ENCODE measurements at regions not wholly inside any gene's neighbourhood (a gene's known extent, or its start where the extent isn't known, plus 50 kb on each side); places are given as distances from the start of the nearest gene placed in this dataset.
"Not testable (repeated sequence)": the region's sequence is repeated elsewhere in the genome, so short reads cannot be mapped to it uniquely, and the experiment has no call there.

DNA sequence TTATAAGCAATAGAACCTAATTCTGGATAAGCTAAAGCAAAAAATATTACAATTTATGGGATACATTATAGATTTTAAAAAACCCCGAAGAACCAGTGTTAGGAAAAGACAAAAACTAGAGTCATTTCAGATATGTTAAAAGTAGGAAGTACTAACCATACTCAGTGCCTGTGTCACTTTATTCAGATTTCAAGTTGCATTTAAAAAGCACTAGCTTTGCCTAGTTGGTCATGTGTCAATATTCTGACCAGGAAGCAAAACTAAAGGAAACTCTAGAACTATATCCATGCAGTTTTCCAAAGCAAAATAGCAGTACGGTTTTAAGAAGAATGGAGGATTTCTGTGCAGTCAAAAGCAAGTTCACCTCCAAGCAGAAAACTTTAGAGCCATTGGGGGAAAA, 88.4 kb downstream of the RAP2B start:
- TF ChIP-seq GATA1 (IDR thresholded peaks at IDR 0.05; ENCODE audit: low read depth, low read length): no peak
- TF ChIP-seq POLR2A (IDR thresholded peaks at IDR 0.05; ENCODE audit: low read length): no peak
- no peak for DNase-seq

DNA sequence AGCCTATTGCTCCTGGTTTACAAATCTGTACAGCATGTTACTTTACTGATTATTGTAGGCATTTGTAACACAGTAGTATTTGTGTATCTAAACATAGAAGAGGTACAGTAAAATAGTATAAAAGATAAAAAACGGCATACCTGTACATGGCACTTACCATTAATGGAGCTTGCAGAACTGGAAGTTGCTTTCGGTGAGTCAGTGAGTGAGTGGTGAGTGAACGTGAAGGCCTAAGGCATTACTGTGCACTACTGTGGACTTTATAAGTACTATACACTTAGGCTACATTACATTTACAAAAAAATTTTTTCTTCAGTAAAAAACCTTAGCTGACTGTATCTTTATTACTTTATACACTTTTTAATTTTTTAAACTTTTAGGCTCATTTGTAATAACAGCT, 90.9 kb downstream of the RAP2B start:
- DNase-seq: no peak
- TF ChIP-seq POLR2A (IDR thresholded peaks at IDR 0.05; ENCODE audit: low read length) (no peak), GATA1 (IDR thresholded peaks at IDR 0.05; ENCODE audit: low read depth, low read length) (no peak)

DNA sequence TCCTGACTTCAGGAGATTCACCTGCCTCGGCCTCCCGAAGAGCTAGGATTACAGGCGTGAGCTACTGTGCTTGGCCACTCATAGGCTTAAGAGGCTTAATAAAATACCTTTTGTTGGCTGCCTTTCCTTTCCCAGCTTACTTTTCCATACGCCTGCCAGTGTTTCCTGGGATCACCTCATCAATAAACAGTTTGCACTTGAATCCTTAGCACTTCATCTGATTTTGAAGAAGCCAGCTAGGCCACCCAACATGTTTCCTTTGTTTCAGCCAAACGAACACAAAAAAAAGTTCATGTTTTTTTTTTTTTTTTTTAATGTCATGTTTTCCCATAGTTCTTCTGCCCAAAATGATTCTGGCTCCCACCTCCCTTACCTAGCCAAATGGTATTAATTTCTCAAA, 92.3 kb downstream of the RAP2B start:
- no peak for TF ChIP-seq GATA1 (IDR thresholded peaks at IDR 0.05; ENCODE audit: low read depth, low read length)
- TF ChIP-seq POLR2A (IDR thresholded peaks at IDR 0.05; ENCODE audit: low read length): no peak
- DNase-seq: no peak

- no peak for DNase-seq
- no peak for TF ChIP-seq POLR2A (IDR thresholded peaks at IDR 0.05; ENCODE audit: low read length)
- no peak for TF ChIP-seq GATA1 (IDR thresholded peaks at IDR 0.05; ENCODE audit: low read depth, low read length)
Measured at GRCh38 chr3:153257673-153258351, 95.8 kb downstream of the RAP2B start.

GRCh38 chr3:153259956-153260355, 97.9 kb downstream of the RAP2B start:
- DNase-seq: no peak
- no peak for TF ChIP-seq GATA1 (IDR thresholded peaks at IDR 0.05; ENCODE audit: low read depth, low read length)
- no peak for TF ChIP-seq POLR2A (IDR thresholded peaks at IDR 0.05; ENCODE audit: low read length)

DNA sequence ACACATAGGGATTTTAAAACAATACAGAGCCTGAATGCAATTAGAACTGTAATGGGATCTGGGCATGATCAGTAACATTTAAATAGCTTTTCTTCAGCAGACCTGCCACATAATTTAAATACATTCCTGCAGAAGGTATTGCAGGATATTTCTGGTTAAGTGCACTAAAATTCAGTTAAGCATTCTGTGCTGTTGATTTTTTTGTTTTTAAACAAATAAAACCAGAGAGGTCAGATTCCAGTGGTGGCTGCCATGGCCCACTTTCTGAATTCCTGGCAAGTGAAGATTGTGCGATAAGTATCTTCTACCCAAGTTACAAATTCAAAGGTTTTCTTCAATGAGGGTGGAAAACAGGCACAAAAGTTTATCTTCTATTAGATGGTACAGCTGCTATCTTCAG, 98.7 kb downstream of the RAP2B start:
- TF ChIP-seq POLR2A (IDR thresholded peaks at IDR 0.05; ENCODE audit: low read length) (no peak), GATA1 (IDR thresholded peaks at IDR 0.05; ENCODE audit: low read depth, low read length) (no peak)
- no peak for DNase-seq

- TF ChIP-seq POLR2A (IDR thresholded peaks at IDR 0.05; ENCODE audit: low read length): no peak
- TF ChIP-seq GATA1 (IDR thresholded peaks at IDR 0.05; ENCODE audit: low read depth, low read length): no peak
- DNase-seq: no peak
Measured at GRCh38 chr3:153266619-153267018, 104.6 kb downstream of the RAP2B start.

DNA sequence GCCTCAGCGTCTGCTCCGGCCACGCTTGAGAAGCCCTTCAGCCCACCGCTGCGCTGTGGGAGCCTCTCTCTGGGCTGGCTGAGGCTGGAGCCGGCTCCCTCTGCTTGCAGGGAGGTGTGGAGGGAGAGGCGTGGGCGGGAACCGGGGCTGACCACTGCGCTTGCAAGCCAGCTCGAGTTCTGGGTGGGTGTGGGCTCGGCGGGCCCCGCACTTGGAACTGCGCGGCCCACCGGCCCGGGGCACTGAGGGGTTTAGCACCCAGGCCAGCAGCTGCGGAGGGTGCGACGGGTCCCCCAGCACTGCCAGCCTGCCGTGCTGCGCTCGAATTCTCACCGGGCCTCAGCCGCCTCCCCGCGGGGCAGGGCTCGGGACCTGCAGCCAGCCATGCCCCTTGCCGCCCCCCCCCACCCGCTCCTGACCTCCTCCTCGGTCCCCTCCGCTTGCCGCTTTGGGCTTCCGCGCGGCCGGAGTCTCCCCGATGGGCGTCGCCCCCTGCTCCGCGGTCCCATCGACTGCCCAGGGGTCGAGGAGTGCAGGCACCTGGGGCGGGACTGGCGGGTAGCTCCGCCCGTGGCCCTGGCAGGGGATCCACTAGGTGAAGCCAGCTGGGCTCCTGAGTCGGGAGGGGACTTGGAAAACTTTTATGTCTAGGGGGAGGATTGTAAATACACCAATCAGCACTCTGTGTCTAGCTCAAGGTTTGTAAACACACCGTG, 106.7 kb downstream of the RAP2B start:
- DNase-seq: no peak
- TF ChIP-seq GATA1 (IDR thresholded peaks at IDR 0.05; ENCODE audit: low read depth, low read length): no peak

- no peak for DNase-seq
- TF ChIP-seq GATA1 (IDR thresholded peaks at IDR 0.05; ENCODE audit: low read depth, low read length) (no peak), POLR2A (IDR thresholded peaks at IDR 0.05; ENCODE audit: low read length) (no peak)
Measured at GRCh38 chr3:153269730-153270129, 107.7 kb downstream of the RAP2B start.

DNA sequence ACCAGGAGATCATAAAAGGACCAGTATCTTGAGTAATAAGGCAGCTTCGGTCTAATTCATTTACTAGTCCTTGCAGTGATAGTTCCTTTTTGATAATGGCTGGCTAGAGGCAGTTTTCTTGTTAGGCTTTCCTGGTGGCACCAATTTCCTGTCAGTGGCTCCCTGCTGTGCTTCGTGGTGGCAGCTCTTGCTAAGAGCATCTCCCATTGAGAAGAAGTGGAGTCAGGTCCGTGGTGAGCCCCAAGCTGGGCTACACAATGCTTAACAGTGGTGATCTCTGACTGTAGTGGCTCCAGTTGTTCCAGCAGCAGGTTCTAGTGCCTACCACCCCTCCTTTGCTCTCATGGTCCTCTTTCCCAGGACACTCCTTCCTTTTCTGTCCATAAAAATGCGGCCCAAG, 111.2 kb downstream of the RAP2B start:
- no peak for DNase-seq
- TF ChIP-seq GATA1 (IDR thresholded peaks at IDR 0.05; ENCODE audit: low read depth, low read length) (no peak), POLR2A (IDR thresholded peaks at IDR 0.05; ENCODE audit: low read length) (no peak)

DNA sequence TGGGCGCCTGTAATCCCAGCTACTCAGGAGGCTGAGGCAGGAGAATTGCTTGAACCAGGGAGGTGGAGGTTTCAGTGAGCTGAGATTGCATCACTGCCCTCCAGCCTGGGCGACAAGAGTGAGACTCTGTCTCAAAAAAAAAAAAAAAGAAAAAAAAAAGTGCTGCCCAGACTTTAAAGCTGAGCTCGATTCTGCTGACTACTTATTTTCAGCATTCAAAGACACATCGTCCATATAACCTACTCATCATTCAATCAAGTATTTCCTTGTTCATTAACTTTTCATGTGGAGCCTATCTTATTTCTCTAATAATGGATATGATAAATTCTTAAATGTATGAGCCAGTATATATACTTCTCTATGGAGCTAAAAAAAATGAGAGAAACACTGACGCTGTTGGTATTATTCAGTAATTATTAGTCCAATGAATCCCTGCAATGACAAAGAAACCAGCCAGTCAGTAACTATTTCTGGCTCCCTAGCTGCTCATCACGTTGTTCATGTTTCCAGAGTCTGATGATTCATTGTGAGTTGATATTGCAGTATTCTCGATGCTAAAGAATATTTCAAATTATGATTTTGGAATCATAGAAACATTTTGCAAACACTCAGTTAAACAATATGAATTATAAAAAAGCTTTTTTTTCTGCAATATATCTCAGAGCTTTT, 111.9 kb downstream of the RAP2B start:
- TF ChIP-seq GATA1 (IDR thresholded peaks at IDR 0.05; ENCODE audit: low read depth, low read length) (no peak), POLR2A (IDR thresholded peaks at IDR 0.05; ENCODE audit: low read length) (no peak)
- no peak for DNase-seq

GRCh38 chr3:153274561-153274960, 112.5 kb downstream of the RAP2B start:
- DNase-seq: no peak

GRCh38 chr3:153275514-153275913, 113.5 kb downstream of the RAP2B start:
- TF ChIP-seq POLR2A (IDR thresholded peaks at IDR 0.05; ENCODE audit: low read length): no peak
- TF ChIP-seq GATA1 (IDR thresholded peaks at IDR 0.05; ENCODE audit: low read depth, low read length): no peak
- DNase-seq: no peak

More at GRCh38 chr3:153274561-153274960, 112.5 kb downstream of the RAP2B start:
- TF ChIP-seq POLR2A (IDR thresholded peaks at IDR 0.05; ENCODE audit: low read length): no peak
- no peak for TF ChIP-seq GATA1 (IDR thresholded peaks at IDR 0.05; ENCODE audit: low read depth, low read length)

GRCh38 chr3:153277029-153277428, 115.0 kb downstream of the RAP2B start:
- DNase-seq: no peak
- no peak for TF ChIP-seq GATA1 (IDR thresholded peaks at IDR 0.05; ENCODE audit: low read depth, low read length)
- no peak for TF ChIP-seq POLR2A (IDR thresholded peaks at IDR 0.05; ENCODE audit: low read length)

DNA sequence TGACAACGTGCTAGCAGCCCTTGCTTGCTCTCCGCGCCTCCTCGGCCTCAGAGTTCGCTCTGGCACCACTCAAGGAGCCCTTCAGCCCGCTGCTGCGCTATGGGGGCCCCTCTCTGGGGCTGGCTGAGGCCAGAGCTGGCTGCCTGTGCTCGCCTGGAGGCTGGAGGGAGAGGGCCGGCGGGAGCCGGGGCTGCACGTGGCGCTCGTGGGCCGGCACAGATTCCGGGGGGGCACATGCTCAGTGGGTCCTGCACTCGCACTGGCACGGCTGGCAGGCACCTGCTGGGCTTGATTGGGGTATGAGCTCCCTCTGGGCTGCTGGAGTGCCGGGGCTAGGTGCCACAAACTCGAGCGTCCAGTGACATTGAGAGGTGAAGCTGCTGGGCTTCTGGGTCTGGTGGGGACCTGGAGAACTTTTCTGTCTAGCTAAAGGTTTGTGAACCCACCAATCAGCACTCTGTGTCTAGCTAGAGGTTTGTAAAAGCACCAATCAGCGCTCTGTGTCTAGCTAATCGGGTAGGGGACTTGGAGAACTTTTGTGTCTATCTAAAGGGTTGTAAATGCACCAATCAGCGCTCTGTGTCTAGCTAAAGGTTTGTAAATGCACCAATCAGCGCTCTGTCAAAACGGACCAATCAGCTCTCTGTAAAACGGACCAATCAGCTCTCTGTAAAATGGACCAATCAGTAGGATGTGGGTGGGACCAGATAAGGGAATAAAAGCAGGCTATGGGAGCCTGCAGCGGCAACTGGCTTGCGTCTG, 119.4 kb downstream of the RAP2B start:
- DNase-seq: not testable (repeated sequence)
